ENCODE measurements at regions not wholly inside any gene's neighbourhood (a gene's known extent, or its start where the extent isn't known, plus 50 kb on each side); places are given as distances from the start of the nearest gene placed in this dataset.
A peak's percentile ranks its signal among the peaks of the same experiment; 100 is the strongest.

DNA sequence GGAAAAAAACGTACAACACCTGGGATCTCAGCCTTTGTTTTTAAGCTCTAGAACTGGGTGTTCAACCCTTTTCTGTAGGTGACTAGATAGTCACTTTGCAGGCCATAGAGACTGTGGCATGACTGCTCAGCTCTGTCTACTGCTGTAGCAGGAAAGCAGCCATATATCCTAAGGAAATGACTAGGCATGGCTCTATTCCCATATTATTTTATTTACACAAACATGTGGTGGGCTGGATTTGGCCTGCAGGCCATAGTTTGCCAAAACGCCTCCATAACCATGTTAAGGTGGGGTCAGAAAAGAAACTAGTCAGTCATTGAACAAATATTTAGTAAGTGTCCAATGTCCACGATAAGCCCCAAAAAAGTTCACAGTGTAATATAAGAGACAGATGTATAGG lies 452.5 kb downstream of the MCTP2 start:
- DNase-seq, result no peak

DNA sequence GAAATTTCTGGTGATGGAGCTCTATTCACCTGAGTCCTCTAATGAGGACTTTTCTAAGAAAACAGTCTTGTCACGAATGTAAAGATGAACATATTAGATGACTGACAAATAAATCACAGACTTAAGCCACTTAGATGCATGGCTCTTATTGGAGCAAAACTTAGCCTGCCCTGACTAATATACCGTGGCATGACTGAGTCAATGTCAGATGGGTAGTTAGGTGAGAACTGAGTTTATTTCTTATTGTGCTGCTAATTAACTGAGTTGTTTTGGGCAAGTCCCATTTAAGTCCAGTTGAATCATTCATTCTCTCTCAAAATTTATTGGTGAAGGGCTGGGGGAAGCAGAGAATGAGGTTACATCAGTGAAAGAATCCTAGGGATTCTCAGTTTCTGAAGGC lies 459.8 kb downstream of the MCTP2 start:
- no peak for DNase-seq

GRCh38 chr15:94692710-94693109 lies 461.3 kb downstream of the MCTP2 start:
- DNase-seq, result no peak

GRCh38 chr15:94700211-94700610 lies 468.9 kb downstream of the MCTP2 start:
- DNase-seq, result peak; percentile 2

- no peak for DNase-seq
These were observed 470.1 kb downstream of the MCTP2 start for GRCh38 chr15:94701281-94701985.

GRCh38 chr15:94703596-94703995 lies 472.2 kb downstream of the MCTP2 start:
- DNase-seq, result no peak

- no peak for DNase-seq
These were observed 473.1 kb downstream of the MCTP2 start for GRCh38 chr15:94704421-94704820.

DNA sequence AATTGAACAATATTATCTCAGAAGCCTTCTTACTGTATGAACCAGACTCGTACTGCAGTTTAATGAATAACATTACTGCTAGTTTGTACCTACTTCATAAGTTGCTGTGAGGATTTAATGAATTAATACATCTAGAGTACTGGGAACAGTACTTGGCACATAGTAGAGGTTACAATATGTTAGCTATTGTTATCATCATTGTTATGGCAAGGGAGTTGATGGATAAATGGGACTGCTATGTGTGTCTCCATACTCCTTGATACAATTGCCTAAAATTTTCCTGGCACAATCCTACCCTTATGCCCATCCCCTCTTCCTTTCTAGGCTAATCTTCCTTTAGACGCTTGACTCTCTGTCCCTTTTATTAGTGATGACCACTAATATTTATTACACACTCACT lies 473.6 kb downstream of the MCTP2 start:
- no peak for DNase-seq

DNA sequence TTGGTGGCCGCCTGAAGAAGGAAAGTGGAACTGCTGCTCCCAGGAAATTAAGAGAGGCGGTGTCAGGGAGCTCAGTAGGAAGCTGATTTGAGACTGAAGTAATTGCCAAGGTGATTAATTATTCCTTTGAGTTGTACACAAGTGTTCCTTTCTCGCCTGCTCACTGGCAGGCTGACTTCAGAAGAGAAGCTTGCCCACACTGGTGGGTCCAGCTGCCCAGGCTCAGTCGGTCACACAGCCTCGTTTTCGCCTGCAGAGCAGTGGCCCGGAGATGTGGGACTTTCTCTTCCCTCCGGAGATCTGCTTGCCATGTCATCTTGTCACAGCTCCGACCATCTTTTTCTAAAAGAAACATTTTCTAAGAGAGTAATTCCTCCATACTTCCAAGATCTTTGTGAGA lies 478.0 kb downstream of the MCTP2 start:
- no peak for DNase-seq

DNA sequence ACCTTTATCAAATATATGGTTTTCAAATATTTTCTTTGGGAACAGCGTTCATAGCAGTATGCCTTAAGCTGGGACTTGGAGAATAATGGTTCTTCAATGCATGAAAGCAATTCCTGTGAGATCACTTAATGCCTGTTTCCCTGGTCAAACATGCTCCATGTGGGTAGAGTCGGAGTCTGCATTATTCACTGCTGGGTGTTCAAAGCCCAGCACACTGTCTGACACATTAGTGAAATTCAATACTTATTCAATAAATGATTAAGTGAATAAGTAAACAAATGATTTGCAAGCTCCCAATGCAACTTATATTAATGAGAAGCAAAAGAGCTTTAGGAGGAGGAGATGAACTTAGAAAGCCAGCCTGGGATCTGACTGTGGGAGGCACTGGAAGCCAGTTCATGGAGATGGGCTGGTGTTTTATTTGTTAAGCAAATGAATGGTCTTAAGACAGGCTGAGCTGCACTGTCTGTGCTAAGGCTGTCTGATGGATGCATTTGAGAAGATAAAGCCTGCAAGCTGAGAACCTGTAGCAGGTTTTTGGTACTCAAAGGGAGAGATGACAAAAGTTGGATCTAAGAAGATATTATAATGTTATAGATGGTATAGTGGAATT lies 490.8 kb downstream of the MCTP2 start:
- no peak for DNase-seq

- DNase-seq, result peak; percentile 3
These were observed 492.4 kb downstream of the MCTP2 start for GRCh38 chr15:94723801-94724200.

DNA sequence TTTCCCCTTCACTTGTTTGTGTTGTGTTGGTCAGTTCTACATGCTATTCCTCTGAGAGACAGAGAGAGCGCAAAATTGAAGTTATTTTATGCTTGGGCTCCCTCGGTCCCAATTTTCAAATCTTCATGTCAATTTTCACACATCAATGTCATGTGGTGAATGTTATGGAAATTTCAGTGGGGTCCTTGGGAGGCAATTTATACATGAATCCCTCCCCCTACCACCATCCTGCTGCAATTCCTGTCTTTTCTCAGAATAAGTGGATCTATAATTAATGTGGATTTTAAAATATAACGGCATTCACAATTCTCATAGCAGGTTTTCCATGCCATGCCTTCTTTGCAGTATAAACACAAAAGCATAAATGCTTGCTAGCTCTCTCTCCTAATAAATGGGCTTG lies 499.9 kb downstream of the MCTP2 start:
- DNase-seq, result no peak

GRCh38 chr15:94734460-94734859 lies 503.1 kb downstream of the MCTP2 start:
- DNase-seq, result no peak

GRCh38 chr15:94736236-94736635 lies 504.9 kb downstream of the MCTP2 start:
- no peak for DNase-seq

- DNase-seq, result no peak
These were observed 508.3 kb downstream of the MCTP2 start for GRCh38 chr15:94739639-94740038.

GRCh38 chr15:94740469-94740868 lies 509.1 kb downstream of the MCTP2 start:
- no peak for DNase-seq

DNA sequence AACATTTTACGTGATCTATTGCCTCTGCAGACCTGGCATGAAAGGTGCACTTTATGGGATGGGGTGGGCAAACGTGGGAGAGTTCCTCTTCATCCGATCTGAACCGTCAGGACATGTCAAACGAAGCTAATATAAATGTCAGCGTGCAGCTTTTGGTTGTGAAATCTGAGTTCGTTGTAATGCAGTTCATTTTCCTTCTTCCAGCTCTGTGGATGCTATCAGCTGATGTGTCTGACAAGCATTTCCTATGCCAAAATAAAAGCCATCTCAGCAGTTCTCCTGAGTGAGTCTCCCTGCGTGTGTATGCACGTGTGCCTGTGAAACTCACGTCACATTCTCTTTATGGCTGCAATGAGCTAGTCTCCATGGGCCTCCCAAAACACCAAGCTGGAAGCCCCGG lies 512.3 kb downstream of the MCTP2 start:
- peak; percentile 6 for DNase-seq

GRCh38 chr15:94744080-94744793 lies 512.9 kb downstream of the MCTP2 start:
- no peak for DNase-seq

GRCh38 chr15:94745371-94745770 lies 514.0 kb downstream of the MCTP2 start:
- no peak for DNase-seq

DNA sequence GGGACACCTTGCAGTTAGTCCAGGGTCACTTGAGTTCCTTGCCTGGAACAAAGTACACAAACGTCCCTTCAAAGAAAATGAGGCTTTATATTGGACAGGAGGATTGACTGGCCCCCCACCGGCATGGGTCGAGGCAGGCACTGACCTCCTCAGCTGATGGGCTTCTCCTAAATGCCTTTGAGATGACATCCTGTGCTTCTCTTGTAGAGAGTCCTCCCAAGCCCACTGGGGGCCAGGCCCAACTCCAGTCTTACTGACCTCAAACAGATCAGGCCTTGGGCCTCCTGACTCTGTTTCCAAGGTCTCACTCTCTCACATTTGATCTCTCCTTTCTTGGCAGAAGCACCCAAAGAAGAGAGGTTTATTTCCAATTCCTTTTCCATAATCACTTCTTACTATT lies 516.1 kb downstream of the MCTP2 start:
- DNase-seq, result no peak

GRCh38 chr15:94749811-94750617 lies 518.7 kb downstream of the MCTP2 start:
- DNase-seq, result peak; percentile 51

DNA sequence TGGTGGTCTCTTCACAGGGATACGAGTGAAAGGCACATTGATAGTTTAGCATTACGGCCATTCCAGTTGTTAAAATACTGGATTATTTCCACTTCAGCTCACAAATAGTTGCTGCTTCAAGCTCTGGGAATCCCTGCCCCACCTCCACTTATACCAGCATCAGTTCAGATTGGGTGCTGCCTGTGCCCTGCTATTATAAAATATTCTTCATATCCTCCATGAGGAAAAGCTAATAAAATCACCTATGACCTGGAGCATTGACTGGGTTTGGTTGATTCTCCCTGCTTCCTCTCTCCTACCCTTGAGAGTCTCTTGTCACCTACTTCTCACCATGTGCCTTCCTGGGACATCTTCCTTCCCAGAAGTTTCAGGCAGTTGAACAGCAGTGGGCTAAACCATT lies 529.0 kb downstream of the MCTP2 start:
- no peak for DNase-seq

GRCh38 chr15:94761574-94761973 lies 530.2 kb downstream of the MCTP2 start:
- no peak for DNase-seq

Measured in tongue (tissue), 1 donor.